Activated T-helper 17 cell treated with anti-CD3 and anti-CD28 coated beads, Interleukin-2, amount 50 U/mL, for 72 hours (primary cell): ENCODE measurements at regions not wholly inside any gene's neighbourhood (a gene's known extent, or its start where the extent isn't known, plus 50 kb on each side); places are given as distances from the start of the nearest gene placed in this dataset.

Experiments
- ATAC-seq: fragments of 150-1000 bp; cut with Tn5 transposase; replicated peaks from 2 replicates; pipeline ENCODE4 v1.10.0; 2021; ENCODE audit warnings: mild to moderate bottlenecking, moderate library complexity
- H3K27ac Mint-ChIP-seq: one replicate; pipeline ENCODE4 v1.8.0; 2022; ENCODE audit warnings: mixed read lengths
- H3K27me3 Mint-ChIP-seq: one replicate; pipeline ENCODE4 v1.8.0; 2022; ENCODE audit warnings: mixed read lengths
- H3K36me3 Mint-ChIP-seq: one replicate; pipeline ENCODE4 v1.8.0; 2022; ENCODE audit warnings: low read depth, mild to moderate bottlenecking, mixed read lengths
- H3K4me1 Mint-ChIP-seq: one replicate; pipeline ENCODE4 v1.8.0; 2022; ENCODE audit warnings: mixed read lengths
- H3K4me3 Mint-ChIP-seq: one replicate; pipeline ENCODE4 v1.8.0; 2022; ENCODE audit warnings: mild to moderate bottlenecking, mixed read lengths
- H3K9me3 Mint-ChIP-seq: one replicate; pipeline ENCODE4 v1.8.0; 2022; ENCODE audit warnings: mixed read lengths

DNA sequence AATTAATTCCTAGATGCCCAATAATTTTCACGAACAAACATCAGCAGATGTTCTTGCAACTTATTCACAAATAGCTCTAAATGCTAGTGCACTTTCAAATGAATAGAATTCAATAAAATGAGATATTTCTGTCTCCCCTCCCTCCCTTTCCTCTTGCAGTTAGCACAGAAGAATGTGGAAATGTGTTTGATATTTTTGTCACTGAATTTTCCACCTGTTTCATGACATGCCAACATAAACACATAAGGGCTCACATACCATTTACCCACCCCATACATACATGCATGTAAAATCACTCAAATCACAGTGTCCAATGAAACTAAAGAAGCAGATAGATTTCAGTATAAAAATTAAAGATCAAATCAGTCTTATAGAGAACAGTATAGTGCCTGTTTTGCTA is 746.9 kb upstream of the MARCKS start:
- Mint-ChIP-seq H3K4me3 (no peak overlapping the region), H3K27ac (no peak overlapping the region), H3K9me3 (peaks cover 28% of the 10 kb centered on the region), H3K27me3 (no peaks in the 10 kb centered on the region), H3K36me3 (no peaks in the 10 kb centered on the region), H3K4me1 (no peaks in the 10 kb centered on the region)
- no peak for ATAC-seq

GRCh38 chr6:113111550-113111949 is 745.6 kb upstream of the MARCKS start:
- Mint-ChIP-seq H3K27ac (no peak overlapping the region), H3K36me3 (no peaks in the 10 kb centered on the region), H3K4me1 (no peaks in the 10 kb centered on the region), H3K27me3 (no peaks in the 10 kb centered on the region), H3K9me3 (peaks cover 18% of the 10 kb centered on the region), H3K4me3 (no peak overlapping the region)
- no peak for ATAC-seq

DNA sequence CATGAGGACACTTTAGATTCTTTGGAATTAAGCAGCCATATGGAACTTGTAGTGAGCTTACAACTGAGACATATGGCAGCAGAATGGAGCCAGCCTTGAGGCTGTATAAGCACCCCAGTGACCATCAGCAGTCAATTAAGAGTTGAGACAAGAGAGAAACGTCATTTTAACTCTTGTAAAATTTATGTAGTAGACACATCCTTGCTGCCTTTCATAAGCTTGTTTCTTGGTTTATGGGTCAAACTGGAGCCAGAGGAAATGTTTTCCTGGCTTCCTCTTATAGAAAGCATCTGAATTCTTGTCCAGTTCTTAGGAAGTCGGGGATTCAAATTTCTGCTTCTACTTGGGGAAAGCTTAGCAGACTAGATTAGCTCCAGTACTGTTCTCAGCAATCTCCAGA is 745.1 kb upstream of the MARCKS start:
- peaks cover 20% of the 10 kb centered on the region for H3K9me3 Mint-ChIP-seq
- H3K27me3 Mint-ChIP-seq = no peaks in the 10 kb centered on the region
- no peak for ATAC-seq
- H3K36me3 Mint-ChIP-seq = no peaks in the 10 kb centered on the region
- H3K27ac Mint-ChIP-seq = no peak overlapping the region
- no peaks in the 10 kb centered on the region for H3K4me1 Mint-ChIP-seq
- H3K4me3 Mint-ChIP-seq = no peak overlapping the region

DNA sequence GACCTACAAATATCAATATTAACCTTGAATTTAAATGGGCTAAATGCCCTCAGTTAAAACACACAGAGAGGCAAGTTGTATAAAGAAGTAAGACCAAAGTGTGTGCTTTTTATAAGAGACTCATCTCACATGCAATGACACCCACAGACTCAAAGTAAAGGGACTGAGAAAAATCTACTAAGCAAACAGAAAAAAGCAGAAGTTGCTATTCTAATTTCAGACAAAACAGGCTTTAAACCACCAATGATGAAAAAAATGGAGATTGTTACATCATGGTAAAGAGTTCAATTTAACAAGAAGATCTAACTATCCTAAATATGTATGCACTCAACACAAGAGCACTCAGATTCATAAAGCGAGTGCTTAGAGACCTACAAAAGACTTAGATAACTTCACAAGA is 741.9 kb upstream of the MARCKS start:
- H3K4me3 Mint-ChIP-seq = no peak overlapping the region
- no peak overlapping the region for H3K27ac Mint-ChIP-seq
- H3K36me3 Mint-ChIP-seq = no peaks in the 10 kb centered on the region
- no peaks in the 10 kb centered on the region for H3K27me3 Mint-ChIP-seq
- peaks cover 33% of the 10 kb centered on the region for H3K9me3 Mint-ChIP-seq
- no peak for ATAC-seq
- H3K4me1 Mint-ChIP-seq = no peaks in the 10 kb centered on the region

DNA sequence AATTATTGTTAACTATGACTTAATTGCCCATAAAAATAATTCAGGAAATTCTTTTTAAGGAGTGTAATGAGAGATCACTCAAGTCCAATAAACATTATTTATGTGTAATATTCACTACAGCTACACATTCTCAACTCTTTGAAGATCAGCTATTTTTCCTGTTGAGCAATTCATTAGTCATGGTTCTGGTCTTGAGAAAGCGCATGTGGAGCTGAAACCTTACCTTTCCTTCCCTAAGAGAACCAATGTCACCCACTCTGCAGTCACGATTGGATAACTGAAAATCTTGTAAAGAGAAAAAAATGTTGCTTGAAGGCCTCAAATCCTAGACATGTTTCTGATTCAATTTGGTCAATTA is 736.9 kb upstream of the MARCKS start:
- Mint-ChIP-seq H3K27ac (no peak overlapping the region), H3K9me3 (peaks cover 21% of the 10 kb centered on the region), H3K4me1 (no peaks in the 10 kb centered on the region), H3K4me3 (no peak overlapping the region), H3K27me3 (no peaks in the 10 kb centered on the region), H3K36me3 (no peaks in the 10 kb centered on the region)
- no peak for ATAC-seq

- peaks cover 21% of the 10 kb centered on the region for H3K9me3 Mint-ChIP-seq
- no peaks in the 10 kb centered on the region for H3K27me3 Mint-ChIP-seq
- no peak overlapping the region for H3K4me3 Mint-ChIP-seq
Observed at GRCh38 chr6:113120582-113121285, 736.4 kb upstream of the MARCKS start.

GRCh38 chr6:113121571-113121970 is 735.6 kb upstream of the MARCKS start:
- no peaks in the 10 kb centered on the region for H3K4me1 Mint-ChIP-seq
- no peak overlapping the region for H3K27ac Mint-ChIP-seq
- no peaks in the 10 kb centered on the region for H3K27me3 Mint-ChIP-seq
- no peak for ATAC-seq
- H3K36me3 Mint-ChIP-seq = no peaks in the 10 kb centered on the region
- H3K9me3 Mint-ChIP-seq = peaks cover 21% of the 10 kb centered on the region
- no peak overlapping the region for H3K4me3 Mint-ChIP-seq

More at GRCh38 chr6:113120582-113121285, 736.4 kb upstream of the MARCKS start:
- ATAC-seq = no peak
- no peak overlapping the region for H3K27ac Mint-ChIP-seq
- H3K36me3 Mint-ChIP-seq = no peaks in the 10 kb centered on the region
- no peaks in the 10 kb centered on the region for H3K4me1 Mint-ChIP-seq

- ATAC-seq = no peak
- Mint-ChIP-seq H3K27ac (no peak overlapping the region), H3K9me3 (peaks cover 18% of the 10 kb centered on the region), H3K27me3 (no peaks in the 10 kb centered on the region), H3K4me3 (no peak overlapping the region), H3K36me3 (no peaks in the 10 kb centered on the region), H3K4me1 (no peaks in the 10 kb centered on the region)
Observed at GRCh38 chr6:113122060-113122459, 735.1 kb upstream of the MARCKS start.

GRCh38 chr6:113125626-113126025 is 731.5 kb upstream of the MARCKS start:
- H3K27ac Mint-ChIP-seq = no peak overlapping the region
- no peaks in the 10 kb centered on the region for H3K36me3 Mint-ChIP-seq
- H3K27me3 Mint-ChIP-seq = no peaks in the 10 kb centered on the region
- H3K4me1 Mint-ChIP-seq = no peaks in the 10 kb centered on the region
- ATAC-seq = no peak
- H3K4me3 Mint-ChIP-seq = no peak overlapping the region
- H3K9me3 Mint-ChIP-seq = peaks cover 4% of the 10 kb centered on the region

GRCh38 chr6:113127786-113128419 is 729.2 kb upstream of the MARCKS start:
- Mint-ChIP-seq H3K27me3 (no peaks in the 10 kb centered on the region), H3K4me1 (no peaks in the 10 kb centered on the region), H3K36me3 (no peaks in the 10 kb centered on the region), H3K4me3 (no peak overlapping the region), H3K27ac (no peak overlapping the region), H3K9me3 (no peaks in the 10 kb centered on the region)
- no peak for ATAC-seq

DNA sequence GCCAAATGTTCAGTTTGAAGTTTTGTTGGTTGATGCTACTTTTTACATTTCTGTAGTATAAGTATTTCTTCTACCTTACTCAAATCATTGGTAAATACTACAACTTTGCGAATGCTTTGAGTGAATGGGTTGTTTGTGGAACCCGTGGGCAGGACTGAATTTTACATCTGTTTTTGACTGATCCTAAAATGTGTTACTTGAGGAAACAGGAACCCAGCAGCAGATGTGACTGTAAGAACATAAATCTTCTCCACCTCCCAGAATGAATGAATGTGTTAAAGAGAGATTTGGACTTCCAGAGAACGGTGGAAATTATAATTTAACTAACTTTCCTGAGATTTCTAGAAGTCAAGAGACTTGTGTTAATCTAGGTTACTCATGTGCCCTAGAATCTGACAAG is 728.5 kb upstream of the MARCKS start:
- Mint-ChIP-seq H3K36me3 (no peaks in the 10 kb centered on the region), H3K27ac (no peak overlapping the region), H3K4me3 (no peak overlapping the region), H3K27me3 (no peaks in the 10 kb centered on the region), H3K4me1 (no peaks in the 10 kb centered on the region), H3K9me3 (no peaks in the 10 kb centered on the region)
- ATAC-seq = no peak

DNA sequence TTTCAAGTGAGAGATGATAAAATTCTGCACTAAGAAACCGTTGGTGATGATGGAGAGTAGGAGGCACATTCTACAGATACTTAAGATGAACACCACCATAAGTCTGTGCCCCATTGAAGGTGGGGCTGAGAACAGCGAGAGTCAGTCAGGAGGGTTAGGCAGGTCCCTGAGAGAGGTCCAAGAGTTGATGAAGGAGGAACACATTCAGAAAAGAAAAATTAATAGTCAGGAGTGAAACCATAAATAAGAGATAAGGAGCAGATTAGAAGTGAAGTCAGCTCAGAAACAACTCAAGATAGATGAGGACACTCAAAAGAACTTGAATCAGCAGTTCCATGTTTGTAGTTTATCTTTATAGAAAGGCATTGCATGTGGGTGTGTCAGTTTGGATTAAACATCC is 727.2 kb upstream of the MARCKS start:
- Mint-ChIP-seq H3K4me1 (no peaks in the 10 kb centered on the region), H3K36me3 (no peaks in the 10 kb centered on the region), H3K4me3 (no peak overlapping the region), H3K27ac (no peak overlapping the region), H3K9me3 (no peaks in the 10 kb centered on the region), H3K27me3 (no peaks in the 10 kb centered on the region)
- no peak for ATAC-seq

DNA sequence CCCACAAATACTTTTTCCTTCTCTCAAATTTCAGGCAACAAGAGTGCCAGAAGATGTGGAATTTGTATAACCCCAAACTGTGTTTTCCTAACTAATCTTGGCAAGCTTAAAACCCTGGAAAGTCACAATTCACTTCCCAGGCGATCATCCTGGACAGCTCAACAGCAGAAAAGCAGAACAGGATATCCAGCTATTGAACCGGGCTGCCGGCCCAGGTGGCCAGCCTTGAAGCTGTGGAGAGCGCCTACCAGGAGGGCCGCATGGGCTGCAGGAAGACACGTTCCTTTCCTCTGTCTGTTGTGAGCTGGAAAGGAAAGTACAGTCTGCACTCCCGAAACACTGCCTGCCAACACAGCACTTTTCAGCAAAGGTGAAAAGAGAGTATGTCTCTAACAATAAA is 719.7 kb upstream of the MARCKS start:
- H3K36me3 Mint-ChIP-seq = no peaks in the 10 kb centered on the region
- no peak overlapping the region for H3K4me3 Mint-ChIP-seq
- ATAC-seq = no peak
- H3K4me1 Mint-ChIP-seq = no peaks in the 10 kb centered on the region
- H3K27me3 Mint-ChIP-seq = no peaks in the 10 kb centered on the region
- peaks cover 7% of the 10 kb centered on the region for H3K9me3 Mint-ChIP-seq
- no peak overlapping the region for H3K27ac Mint-ChIP-seq

- H3K9me3 Mint-ChIP-seq = peaks cover 10% of the 10 kb centered on the region
- no peak overlapping the region for H3K4me3 Mint-ChIP-seq
- ATAC-seq = no peak
- H3K36me3 Mint-ChIP-seq = no peaks in the 10 kb centered on the region
- no peaks in the 10 kb centered on the region for H3K4me1 Mint-ChIP-seq
- H3K27me3 Mint-ChIP-seq = no peaks in the 10 kb centered on the region
- no peak overlapping the region for H3K27ac Mint-ChIP-seq
Observed at GRCh38 chr6:113140721-113141120, 716.4 kb upstream of the MARCKS start.

- no peak overlapping the region for H3K27ac Mint-ChIP-seq
- no peak for ATAC-seq
- H3K4me1 Mint-ChIP-seq = no peaks in the 10 kb centered on the region
- H3K27me3 Mint-ChIP-seq = no peaks in the 10 kb centered on the region
- no peak overlapping the region for H3K4me3 Mint-ChIP-seq
- H3K36me3 Mint-ChIP-seq = no peaks in the 10 kb centered on the region
- peaks cover 10% of the 10 kb centered on the region for H3K9me3 Mint-ChIP-seq
Observed at GRCh38 chr6:113141901-113142300, 715.2 kb upstream of the MARCKS start.
